C4-2B (cell line): ENCODE measurements at regions not wholly inside any gene's neighbourhood (a gene's known extent, or its start where the extent isn't known, plus 50 kb on each side); places are given as distances from the start of the nearest gene placed in this dataset.

ENCODE experiments used
- ZFX ChIP-seq: fragments of 450-650 bp; IDR thresholded peaks from 2 replicates; pipeline ENCODE4 v1.6.1; 2017
- TF ChIP-seq, protein P1 (sequence below): fragments of 450-650 bp; conservative IDR thresholded peaks from 2 replicates; pipeline ENCODE4 v1.5.1; 2017; ENCODE audit warnings: mild to moderate bottlenecking

DNA sequence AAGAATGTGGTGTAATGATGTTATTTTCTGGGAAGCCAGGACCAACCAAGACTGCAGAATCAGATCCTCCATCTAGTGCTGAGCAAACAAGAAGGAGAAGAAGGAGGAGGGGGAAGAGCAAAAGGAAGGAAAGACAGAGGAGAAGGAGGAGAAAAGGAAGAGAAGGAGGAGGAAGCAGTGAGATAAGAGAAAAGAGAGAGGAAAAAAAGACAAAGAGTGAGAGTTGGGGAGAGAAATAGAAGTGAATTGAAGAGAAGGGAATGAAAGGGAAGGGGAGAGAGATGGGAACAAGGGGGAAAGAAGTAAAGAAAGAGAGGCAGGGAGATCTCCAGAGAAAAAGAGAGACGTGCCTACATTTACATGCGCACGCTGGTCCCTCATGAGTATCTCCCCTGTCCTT lies 153.5 kb downstream of the MN1 start:
- TF ChIP-seq ZFX: no peak
- TF ChIP-seq, protein P1, sequence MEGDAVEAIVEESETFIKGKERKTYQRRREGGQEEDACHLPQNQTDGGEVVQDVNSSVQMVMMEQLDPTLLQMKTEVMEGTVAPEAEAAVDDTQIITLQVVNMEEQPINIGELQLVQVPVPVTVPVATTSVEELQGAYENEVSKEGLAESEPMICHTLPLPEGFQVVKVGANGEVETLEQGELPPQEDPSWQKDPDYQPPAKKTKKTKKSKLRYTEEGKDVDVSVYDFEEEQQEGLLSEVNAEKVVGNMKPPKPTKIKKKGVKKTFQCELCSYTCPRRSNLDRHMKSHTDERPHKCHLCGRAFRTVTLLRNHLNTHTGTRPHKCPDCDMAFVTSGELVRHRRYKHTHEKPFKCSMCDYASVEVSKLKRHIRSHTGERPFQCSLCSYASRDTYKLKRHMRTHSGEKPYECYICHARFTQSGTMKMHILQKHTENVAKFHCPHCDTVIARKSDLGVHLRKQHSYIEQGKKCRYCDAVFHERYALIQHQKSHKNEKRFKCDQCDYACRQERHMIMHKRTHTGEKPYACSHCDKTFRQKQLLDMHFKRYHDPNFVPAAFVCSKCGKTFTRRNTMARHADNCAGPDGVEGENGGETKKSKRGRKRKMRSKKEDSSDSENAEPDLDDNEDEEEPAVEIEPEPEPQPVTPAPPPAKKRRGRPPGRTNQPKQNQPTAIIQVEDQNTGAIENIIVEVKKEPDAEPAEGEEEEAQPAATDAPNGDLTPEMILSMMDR: no peak
